Breast epithelium (tissue), 3 donors: ENCODE measurements at regions not wholly inside any gene's neighbourhood (a gene's known extent, or its start where the extent isn't known, plus 50 kb on each side); places are given as distances from the start of the nearest gene placed in this dataset.

Source experiments
- CTCF ChIP-seq, 3 donors: fragments of 450-650 bp; IDR thresholded peaks; one replicate each; pipeline ENCODE4 v1.5.1; 2016 to 2017; ENCODE audit warnings: antibody characterized with exemption in 3 of 3, mild to moderate bottlenecking in 3 of 3, moderate library complexity in 3 of 3
- POLR2A ChIP-seq: fragments of 450-650 bp; IDR thresholded peaks from one replicate; pipeline ENCODE4 v1.6.1; 2016; ENCODE audit warnings: antibody characterized with exemption, mild to moderate bottlenecking, moderate library complexity
- POLR2AphosphoS5 ChIP-seq, 3 donors: sonication (generic); formaldehyde crosslinking; IDR thresholded peaks; one replicate each; pipeline ENCODE4 v1.6.1; 2017; ENCODE audit warnings: antibody characterized with exemption in 3 of 3

- TF ChIP-seq CTCF (IDR thresholded peaks at IDR 0.05) (no peak), POLR2AphosphoS5 (IDR thresholded peaks at IDR 0.05) (no peak), POLR2A (no peak)
Measured at GRCh38 chr20:51335329-51335841, 207.1 kb downstream of the NFATC2 start.
